GM13977 (cell line): ENCODE measurements at regions not wholly inside any gene's neighbourhood (a gene's known extent, or its start where the extent isn't known, plus 50 kb on each side); places are given as distances from the start of the nearest gene placed in this dataset.

Experiments used
- DNase-seq: peaks from one replicate; pipeline ENCODE4 v3.0.0; 2012; ENCODE audit warnings: low spot score
- CTCF ChIP-seq: IDR thresholded peaks from 2 replicates; pipeline ENCODE4 v1.5.1; 2012; ENCODE audit warnings: mild to moderate bottlenecking, control low read depth; ENCODE audit not compliant: insufficient read depth; ENCODE audit errors: extremely low read depth, missing control alignments
- in situ Hi-C: fragments of 300-500 bp; cut with MboI; formaldehyde crosslinking; loops from one replicate; pipeline ENCODE4 v1.12.0; 2022; ENCODE audit warnings: low sequenced_read_pairs, low pct_unique_long_range_greater_than_20kb, mixed read lengths, inconsistent platforms; ENCODE audit not compliant: unreplicated experiment

- no peak for DNase-seq
- in situ Hi-C loops = no loop called here
Observed at GRCh38 chr14:86196471-86196870, 666.5 kb downstream of the FLRT2 start.

GRCh38 chr14:86193756-86194155 is 663.8 kb downstream of the FLRT2 start:
- in situ Hi-C loops = no loop called here
- no peak for DNase-seq
- TF ChIP-seq CTCF = no peak

More at GRCh38 chr14:86196471-86196870, 666.5 kb downstream of the FLRT2 start:
- no peak for TF ChIP-seq CTCF

GRCh38 chr14:86179980-86180379 is 650.0 kb downstream of the FLRT2 start:
- in situ Hi-C loops = no loop called here
- no peak for DNase-seq
- TF ChIP-seq CTCF = no peak

- no peak for DNase-seq
- TF ChIP-seq CTCF = no peak
- in situ Hi-C loops = no loop called here
Observed at GRCh38 chr14:86168371-86168770, 638.4 kb downstream of the FLRT2 start.

GRCh38 chr14:86166541-86166940 is 636.6 kb downstream of the FLRT2 start:
- TF ChIP-seq CTCF = no peak
- in situ Hi-C loops = no loop called here
- no peak for DNase-seq

- TF ChIP-seq CTCF = peak; percentile 5
- no peak for DNase-seq
- in situ Hi-C loops = no loop called here
Observed at GRCh38 chr14:86153480-86153879, 623.5 kb downstream of the FLRT2 start.

- DNase-seq = no peak
- TF ChIP-seq CTCF = no peak
- in situ Hi-C loops = no loop called here
Observed at GRCh38 chr14:86143248-86143647, 613.3 kb downstream of the FLRT2 start.
